GM19025 (cell line): ENCODE measurements at regions not wholly inside any gene's neighbourhood (a gene's known extent, or its start where the extent isn't known, plus 50 kb on each side); places are given as distances from the start of the nearest gene placed in this dataset.
"Not testable (repeated sequence)": the region's sequence is repeated elsewhere in the genome, so short reads cannot be mapped to it uniquely, and the experiment has no call there.

Experiments used
- ATAC-seq: cut with Tn5 transposase; IDR thresholded peaks from one replicate; pipeline ENCODE4 v1.9.1; 2021; ENCODE audit warnings: mild to moderate bottlenecking, low read depth, moderate library complexity; ENCODE audit not compliant: unreplicated experiment

DNA sequence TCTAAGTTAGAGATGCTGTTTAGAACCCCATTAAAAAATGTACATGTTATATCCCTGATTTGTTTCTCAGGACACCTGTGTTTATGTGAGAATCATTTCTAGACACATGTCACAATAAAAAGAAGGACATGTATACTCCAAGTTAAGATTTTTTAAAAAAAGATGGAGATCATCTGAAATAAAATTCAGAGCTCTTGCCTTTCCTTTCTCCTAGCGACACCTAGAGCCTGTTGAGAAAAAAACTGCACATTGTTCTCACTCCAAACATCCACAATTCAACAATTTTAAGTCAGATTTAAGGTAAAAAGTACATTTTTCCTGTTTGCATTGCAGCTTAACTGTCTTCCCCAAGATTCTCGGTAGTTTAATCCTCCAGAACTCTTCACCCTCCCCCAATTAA, 171.8 kb downstream of the ATP6V0E2 start:
- ATAC-seq, result not testable (repeated sequence)

DNA sequence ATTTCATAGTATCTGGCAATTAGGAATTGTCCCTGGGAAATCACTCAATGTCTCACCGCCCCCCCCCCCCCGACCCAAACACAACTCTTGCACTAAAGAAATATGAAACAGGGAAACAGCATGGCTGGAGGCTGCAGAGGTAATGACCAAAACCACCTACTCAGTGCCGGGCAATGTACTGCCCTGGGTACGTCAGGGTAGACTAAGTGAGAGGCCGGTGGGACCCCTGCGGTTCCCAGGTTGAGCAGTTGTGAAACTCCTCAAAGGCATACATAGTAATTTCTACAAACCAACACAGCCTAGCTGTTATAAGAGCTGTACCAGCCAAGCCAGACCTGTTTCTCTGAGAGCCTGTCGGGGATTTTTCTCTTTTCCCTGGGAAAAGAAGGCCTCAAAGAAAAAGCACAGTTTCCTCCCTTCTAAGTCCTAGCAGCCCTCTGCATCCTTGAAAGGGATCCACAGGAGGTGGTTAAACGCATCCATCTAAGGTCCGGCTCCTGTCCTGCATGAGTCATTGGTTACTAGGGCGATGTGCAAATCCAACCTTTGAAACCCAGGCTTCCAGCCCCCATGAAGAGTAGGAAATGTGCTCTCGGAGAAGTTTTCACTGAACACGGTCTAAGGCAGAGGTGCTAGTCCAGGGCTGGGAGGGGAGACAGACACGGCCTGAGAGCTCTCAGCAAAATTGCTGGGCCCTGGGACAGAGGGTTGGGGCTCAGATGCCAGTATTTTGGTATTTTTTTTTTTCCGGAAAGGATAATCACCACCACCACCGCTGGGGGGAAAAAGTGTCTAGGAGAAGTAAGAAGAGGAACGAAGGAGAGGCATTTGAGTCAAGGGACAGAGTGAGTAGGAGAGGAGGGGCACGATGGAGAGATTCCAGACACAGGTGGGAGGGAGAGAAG, 172.8 kb downstream of the ATP6V0E2 start:
- ATAC-seq, result not testable (repeated sequence)

DNA sequence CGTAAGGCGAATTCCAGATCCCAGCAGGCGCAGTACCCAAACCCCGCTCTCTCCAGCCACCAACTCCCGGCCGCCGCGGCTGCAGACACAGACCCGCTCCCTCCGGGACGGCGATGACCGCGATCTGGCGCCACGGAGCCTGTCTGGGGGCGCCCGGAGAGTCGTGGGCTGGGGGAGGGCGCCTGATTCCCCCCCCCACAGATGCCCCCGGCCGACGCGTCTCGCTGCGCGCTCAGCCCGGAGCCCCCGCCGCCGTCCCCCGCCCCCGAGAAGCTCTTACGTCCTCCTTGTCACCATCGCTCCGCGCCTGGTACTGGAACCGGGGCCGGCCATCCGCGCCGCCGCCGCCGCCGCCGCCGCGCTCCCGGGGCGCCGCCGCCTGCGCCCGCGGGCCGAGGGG, 173.6 kb downstream of the ATP6V0E2 start:
- not testable (repeated sequence) for ATAC-seq

DNA sequence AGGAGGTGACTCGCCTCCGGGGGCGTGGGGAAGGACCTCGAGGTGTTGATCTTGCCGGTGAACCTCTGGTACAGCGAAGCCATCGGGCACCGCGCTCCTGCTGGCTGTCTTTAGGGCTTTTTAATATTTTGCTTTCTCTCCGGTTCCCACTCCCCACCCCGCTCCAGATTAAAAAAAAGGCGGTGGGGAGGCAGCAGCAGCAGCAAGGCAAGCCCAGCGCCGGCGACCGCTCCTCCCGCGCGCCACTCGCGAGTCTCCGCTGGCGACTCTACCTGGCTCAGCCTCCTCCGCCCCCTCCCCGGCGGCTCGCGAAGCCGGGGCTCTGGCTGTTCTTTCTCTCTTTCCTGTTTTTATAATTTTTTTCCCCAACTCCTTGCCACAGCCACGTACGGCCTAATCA, 174.0 kb downstream of the ATP6V0E2 start:
- ATAC-seq, result not testable (repeated sequence)

DNA sequence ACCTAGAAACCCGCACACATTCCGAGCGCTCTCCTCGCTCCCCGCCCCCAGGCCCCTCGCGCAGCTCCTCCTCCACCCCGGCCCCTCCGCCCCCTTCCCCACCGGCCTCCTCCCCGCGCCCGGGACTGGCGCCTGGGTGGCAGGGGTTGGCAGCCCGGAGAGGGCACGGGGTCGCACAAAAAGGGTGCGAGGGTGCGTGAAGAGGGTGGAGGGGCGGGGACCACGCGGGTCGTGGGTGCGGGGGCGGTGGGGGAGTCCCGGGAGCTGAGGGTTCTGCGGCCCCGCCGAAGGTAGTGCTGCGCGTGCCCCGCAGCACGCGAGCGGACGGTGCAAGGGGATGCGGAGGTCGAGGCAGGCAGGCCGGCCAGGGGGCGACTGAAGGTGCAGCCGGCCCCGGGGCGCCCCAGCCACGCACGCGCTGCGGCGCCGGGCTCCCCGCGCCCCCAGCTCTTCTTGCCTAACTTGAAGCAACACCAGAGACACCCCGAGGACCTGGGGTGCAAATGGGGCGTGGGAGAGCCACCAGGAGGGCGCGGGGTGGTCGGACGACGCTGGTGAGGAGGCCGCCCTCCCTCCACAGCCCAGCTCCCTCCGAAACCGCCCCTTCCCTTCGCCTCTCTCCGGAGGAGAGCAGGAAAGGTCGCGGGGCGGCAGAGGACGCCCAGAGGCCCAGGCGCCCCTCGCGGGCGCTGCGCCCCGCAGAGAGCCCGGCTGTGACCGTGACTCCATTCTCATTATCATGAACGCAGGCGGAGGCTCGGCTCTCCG, 174.7 kb downstream of the ATP6V0E2 start:
- ATAC-seq, result not testable (repeated sequence)

DNA sequence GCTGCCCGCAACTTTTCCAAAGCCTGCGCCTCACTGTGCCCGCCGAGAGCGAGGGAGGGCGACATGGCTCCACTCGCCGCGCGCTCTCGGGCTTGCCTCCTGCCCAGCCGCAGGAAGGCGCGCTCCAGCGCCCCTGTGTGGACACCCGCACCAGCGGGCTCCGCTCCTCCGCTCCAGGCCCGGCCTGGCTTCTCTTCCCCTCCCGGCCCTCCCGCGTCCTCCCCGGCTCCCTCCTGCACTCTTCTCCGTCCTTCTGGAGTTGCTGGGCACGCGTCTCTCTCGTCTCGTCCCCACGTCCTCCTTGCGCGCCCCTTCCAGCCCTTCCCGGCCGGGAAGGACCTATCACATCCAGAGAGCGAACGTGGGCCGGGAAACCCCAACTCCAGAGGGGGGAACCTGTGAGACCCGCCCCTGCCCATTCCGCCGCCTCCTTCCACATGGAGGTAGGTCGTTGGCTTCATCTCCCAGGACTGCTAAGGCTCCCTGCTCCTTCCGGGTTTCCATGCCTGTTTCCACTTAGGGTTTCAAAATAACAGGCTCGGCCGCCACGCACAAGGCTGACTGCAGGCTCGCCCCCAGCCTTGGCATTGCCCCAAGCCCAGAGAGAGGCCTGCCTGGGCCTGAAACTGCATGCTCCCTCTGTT, 175.4 kb downstream of the ATP6V0E2 start:
- not testable (repeated sequence) for ATAC-seq

DNA sequence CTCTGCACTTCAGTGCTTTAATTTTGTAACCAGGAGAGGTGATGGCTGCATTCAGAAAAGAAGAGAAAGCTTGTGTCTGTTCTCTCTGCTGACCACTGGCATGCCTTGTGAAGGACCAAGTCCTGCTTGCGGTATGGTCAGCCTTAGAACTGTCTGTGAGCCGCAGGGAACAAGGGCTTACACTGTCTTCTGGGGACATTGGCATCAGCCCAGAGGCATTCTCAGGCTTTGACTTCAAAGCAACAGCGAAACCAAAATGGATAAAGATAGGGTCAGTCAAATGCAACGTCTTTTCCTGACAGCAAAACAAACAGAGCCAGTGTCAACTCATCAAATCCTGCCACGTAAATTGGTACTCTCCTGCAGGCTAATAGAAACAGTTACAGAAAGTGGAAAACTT, 179.6 kb downstream of the ATP6V0E2 start:
- not testable (repeated sequence) for ATAC-seq

DNA sequence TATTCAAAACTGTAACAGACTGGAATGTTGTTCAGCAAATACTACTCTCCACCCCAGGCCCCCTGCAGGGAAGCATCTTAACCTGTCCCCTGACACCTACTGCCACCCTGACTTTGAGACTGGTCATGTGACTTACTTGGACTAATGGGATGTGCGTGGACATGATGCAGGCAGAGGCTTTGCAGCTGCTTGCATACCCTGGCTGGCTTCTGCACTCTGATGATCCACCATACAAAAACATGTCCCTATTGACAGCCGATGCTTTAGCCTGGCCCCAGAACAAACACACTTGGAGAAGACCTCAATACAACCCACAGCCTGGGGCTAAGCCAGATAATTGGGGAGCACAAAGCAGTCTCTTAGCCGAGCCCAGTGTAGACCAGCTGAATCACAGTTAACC, 180.5 kb downstream of the ATP6V0E2 start:
- ATAC-seq, result not testable (repeated sequence)

DNA sequence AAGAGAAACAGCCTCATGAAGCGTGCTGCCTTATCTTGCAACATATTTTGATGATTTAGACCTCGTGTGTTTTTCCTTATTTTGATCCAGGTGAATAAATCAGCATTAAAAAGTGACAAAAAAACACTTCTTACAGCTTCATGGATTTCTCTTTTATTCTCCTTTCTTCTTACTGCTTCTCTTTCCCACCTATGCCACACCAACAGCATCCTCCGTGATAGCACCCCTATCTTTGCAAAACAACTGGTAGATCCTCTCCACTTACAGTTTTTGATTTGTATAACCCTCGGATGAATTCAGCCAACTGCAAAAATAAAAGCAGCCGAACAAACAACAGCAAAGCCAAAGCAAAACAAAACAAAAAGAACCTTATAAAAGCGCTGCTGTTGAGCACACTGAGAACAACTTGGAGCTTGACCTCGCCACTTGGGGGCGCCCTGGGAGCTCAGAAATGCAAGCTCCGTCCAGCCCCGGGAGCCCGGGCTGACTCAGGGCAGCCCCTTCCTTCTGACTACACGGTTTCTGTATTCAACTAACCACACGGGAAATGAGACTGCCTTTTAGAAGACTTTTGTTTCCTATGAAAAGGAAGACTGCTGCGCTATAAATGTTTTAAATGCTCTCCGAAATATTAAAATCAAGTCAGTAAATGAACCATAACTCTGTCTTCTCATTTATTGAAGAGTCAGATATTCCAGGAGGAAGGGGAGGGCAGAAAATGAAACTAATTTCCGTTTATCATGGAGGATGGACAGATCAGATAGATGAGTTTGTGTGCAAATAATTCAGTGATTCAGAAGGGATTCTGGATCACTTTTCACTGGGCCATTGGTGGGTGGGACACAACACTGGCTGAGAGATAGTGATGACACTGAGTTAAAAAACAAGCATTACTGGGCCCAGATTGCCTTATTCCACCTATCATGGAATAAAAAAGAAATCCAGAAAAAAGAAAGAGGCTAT, 186.8 kb downstream of the ATP6V0E2 start:
- ATAC-seq, result peak; percentile 97

DNA sequence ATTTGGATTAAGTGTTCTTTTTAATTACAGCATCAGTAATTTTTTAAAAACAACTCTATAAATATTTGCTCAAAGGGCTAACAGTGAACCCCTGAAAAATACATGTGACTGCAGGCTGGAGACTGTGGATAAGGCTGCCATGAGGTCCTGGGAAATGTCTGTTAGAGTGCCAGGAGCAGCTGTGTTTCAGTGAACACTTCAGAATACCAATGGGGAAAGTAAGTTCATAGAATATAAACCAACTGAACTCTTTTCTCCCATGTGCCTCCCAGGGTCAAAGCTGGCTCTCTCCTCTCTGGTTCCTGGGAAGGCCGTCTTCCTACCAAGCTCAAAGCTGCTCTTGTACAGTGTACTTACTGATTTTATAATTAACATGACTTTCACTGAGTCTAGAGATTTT, 189.4 kb downstream of the ATP6V0E2 start:
- not testable (repeated sequence) for ATAC-seq

DNA sequence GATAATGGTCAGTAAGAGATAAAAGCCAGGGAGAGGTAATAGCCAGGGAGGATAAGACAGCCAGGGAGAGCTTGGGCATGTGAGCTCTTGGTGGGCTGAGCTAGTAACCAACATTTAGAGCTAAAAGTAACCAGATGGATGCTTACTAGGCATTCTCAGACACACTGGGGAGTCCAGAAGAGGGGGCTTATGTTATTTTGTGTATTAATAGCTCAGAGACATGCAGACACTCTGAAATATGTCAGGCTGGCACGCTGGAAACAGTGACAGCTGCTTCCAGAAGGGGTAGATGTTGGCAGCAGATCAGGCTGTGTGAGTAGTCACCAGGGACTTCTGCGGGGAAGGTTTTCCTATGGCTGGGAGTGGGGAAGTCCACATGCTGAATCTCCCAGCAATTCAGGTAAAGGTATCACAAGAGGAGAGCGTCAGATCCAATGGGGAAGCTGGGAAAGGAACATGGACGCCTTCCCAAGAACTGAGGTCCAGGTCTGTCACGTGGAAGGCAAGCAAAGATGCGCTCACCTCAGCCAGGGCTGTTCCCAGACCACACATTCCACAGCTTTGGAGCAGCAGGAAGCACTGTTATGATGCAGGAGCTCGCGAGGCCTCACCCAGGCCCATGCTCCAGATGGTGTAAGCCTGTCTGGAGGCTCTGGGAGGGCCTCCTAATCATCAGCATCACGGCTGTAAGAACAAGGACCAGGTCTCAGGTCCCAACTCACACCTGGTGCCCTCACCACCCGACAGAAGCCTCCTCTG, 196.0 kb downstream of the ATP6V0E2 start:
- ATAC-seq, result not testable (repeated sequence)

DNA sequence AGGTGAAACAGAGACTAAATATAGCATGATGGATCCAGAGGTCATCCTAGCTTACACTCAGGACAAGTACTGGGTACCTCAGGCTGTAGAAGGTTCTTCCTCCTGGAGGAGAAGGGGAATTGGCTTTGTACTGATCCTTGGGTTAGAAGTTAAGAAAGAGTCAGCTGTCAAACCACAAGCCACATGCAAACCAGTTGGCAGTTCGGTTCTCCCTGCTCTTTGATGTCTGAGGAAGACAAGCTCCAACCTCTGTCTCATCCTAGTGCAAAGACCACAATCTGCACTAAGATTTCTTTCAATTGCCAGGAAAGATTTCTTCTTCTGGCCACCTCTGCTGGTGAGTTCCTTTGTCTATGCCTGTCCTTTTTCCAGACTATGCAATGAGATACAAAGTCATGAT, 203.8 kb downstream of the ATP6V0E2 start:
- not testable (repeated sequence) for ATAC-seq

DNA sequence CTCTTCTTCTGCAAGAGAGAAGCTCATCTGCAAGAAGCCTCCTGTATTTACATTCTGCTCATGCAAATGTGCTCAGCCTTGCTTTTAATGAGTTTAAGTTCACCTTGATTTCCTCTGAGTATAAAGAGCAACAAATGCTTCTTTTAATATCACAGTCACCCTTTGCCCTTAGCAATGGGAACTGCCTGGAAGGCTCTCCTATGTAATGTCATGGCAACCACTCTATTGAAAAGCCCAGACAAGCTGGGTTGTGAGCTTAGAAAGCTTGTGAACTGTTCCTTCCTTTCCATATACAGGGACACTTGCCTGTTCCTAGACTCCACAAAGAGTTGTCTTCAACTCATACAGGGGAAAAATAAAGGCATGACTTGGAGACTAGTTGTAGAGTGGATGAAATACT, 208.1 kb downstream of the ATP6V0E2 start:
- ATAC-seq, result not testable (repeated sequence)

DNA sequence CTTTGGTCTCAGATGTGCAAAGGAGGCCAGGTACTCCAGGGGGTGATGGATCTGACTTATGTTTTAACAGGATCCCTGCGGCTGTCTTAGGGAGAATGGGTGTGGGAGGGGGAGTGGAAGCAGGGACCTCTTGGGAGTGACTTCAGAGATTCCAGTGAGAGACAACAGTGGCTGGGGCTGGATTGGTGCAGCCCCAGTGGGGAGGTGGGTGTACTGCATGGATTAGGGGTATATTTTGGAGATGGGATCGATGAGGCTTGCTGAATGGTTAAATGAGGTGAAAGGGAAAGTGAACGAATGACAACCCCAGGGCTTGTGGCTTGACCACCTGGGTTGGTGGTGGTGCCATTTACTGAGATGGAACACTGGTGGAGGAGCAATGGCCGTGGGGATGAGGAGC, 211.0 kb downstream of the ATP6V0E2 start:
- not testable (repeated sequence) for ATAC-seq

DNA sequence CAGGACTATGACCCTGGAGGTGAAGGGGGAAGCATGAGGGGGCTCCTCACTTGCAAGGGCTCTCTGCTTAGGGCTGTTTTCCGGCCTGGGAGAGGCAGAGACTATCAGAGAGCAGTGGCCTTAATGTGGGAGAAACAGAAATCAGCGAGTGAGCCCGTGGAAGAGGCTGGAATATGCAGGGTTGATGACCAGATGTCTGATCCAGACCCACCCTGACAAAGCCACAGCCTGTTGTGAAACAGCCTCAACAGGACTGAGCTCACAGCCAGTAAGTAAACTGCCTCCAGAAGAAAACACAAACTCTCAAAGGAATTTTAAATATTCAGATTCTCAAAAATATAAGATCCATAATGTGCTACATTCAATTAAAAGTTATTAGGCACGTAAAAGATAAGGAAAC, 213.7 kb downstream of the ATP6V0E2 start:
- ATAC-seq, result not testable (repeated sequence)

DNA sequence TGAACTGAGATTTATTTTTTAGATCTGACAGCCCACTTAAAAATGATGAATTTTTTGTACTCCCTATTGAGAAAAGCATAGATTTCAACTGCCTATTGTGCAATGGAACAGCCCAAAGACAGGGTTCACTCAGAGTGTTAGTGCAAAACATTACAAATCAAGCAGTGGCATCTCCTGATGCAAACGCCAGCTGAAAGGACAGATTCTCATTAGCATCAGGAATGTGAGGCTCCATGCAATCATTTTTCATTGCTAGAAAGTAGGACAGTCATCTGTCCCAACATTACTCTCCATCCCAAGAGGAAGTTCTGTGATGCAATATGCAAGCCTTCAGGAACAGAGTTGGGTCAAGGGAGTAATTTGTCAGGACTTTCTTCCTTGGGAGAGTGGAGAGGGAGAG, 215.4 kb downstream of the ATP6V0E2 start:
- ATAC-seq, result not testable (repeated sequence)

DNA sequence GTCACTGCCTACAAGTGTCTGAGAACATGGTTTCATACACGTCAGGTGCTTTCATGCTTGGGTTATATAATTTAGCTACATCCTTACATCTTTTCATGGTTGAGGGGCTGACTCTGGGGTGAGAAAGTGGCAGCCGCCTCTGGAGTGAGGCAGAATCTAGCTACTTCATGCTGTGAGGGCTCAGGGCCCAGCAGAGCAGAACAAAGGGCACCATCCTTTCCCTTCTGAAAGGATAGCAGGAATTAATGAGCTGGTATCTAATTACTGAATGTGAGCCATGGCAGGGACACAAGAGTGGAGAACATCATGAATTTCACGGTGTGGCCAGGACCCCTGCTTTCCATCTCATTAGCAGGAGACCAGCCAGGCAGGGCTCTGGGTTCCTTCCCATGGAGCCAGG, 217.0 kb downstream of the ATP6V0E2 start:
- ATAC-seq, result not testable (repeated sequence)

DNA sequence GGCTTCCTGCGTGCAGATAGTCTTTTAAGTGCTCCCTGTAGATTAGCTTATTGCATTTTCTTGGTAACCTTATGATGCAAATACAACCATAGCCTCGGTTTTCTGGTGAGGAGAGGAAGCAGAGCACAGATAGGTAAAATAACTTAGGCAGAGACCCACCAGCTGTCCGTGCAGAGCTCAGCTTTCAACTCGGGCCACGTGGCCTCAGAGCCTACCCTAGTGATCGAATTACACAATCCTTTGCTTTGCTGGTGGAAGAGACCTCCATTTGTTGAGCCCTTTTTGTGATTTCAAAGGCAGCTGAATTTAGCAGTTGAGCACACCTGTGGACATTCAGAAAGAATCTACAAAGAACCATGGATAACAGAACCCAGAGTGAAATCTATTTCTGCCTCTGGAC, 220.1 kb downstream of the ATP6V0E2 start:
- ATAC-seq, result not testable (repeated sequence)
